Stimulated activated CD4-positive, alpha-beta T cell treated with anti-CD3 and anti-CD28 coated beads, Interleukin-4, amount 100 ng/mL, for 4 hours (primary cell): ENCODE measurements at regions not wholly inside any gene's neighbourhood (a gene's known extent, or its start where the extent isn't known, plus 50 kb on each side); places are given as distances from the start of the nearest gene placed in this dataset.
"Not testable (repeated sequence)": the region's sequence is repeated elsewhere in the genome, so short reads cannot be mapped to it uniquely, and the experiment has no call there.

ENCODE experiments used
- DNase-seq, 2 experiments: peaks; one replicate each; pipeline ENCODE4 v3.0.0-alpha.2; 2020

- DNase-seq = no peak
These were observed 618.5 kb downstream of the C6orf118 start for GRCh38 chr6:164690702-164691500.

- DNase-seq = no peak
These were observed 619.2 kb downstream of the C6orf118 start for GRCh38 chr6:164690241-164690640.

- no peak for DNase-seq
These were observed 644.1 kb downstream of the C6orf118 start for GRCh38 chr6:164665328-164665727.

GRCh38 chr6:164663634-164664033 lies 645.8 kb downstream of the C6orf118 start:
- no peak for DNase-seq

GRCh38 chr6:164661716-164662115 lies 647.7 kb downstream of the C6orf118 start:
- no peak for DNase-seq

GRCh38 chr6:164660781-164661180 lies 648.6 kb downstream of the C6orf118 start:
- no peak for DNase-seq

- DNase-seq = no peak
These were observed 668.4 kb downstream of the C6orf118 start for GRCh38 chr6:164640956-164641355.

GRCh38 chr6:164628302-164628931 lies 681.0 kb downstream of the C6orf118 start:
- no peak for DNase-seq

GRCh38 chr6:164616917-164617524 lies 692.4 kb downstream of the C6orf118 start:
- no peak for DNase-seq

GRCh38 chr6:164612751-164613150 lies 696.7 kb downstream of the C6orf118 start:
- no peak for DNase-seq

GRCh38 chr6:164610859-164611258 lies 698.5 kb downstream of the C6orf118 start:
- not testable (repeated sequence) for DNase-seq

GRCh38 chr6:164602415-164602814 lies 707.0 kb downstream of the C6orf118 start:
- DNase-seq = not testable (repeated sequence)

- no peak for DNase-seq
These were observed 727.8 kb downstream of the C6orf118 start for GRCh38 chr6:164581563-164581962.

- DNase-seq = no peak
These were observed 730.4 kb downstream of the C6orf118 start for GRCh38 chr6:164579035-164579434.

- no peak for DNase-seq
These were observed 730.8 kb downstream of the C6orf118 start for GRCh38 chr6:164578616-164579015.

GRCh38 chr6:164570801-164571200 lies 738.6 kb downstream of the C6orf118 start:
- DNase-seq = no peak

- no peak for DNase-seq
These were observed 739.9 kb downstream of the C6orf118 start for GRCh38 chr6:164569509-164569908.

- DNase-seq = no peak
These were observed 745.5 kb downstream of the C6orf118 start for GRCh38 chr6:164563924-164564323.

GRCh38 chr6:164561656-164562055 lies 747.7 kb downstream of the C6orf118 start:
- DNase-seq = no peak

- DNase-seq = no peak
These were observed 754.5 kb downstream of the C6orf118 start for GRCh38 chr6:164554700-164555476.

GRCh38 chr6:164554226-164554625 lies 755.2 kb downstream of the C6orf118 start:
- no peak for DNase-seq

GRCh38 chr6:164551706-164552105 lies 757.7 kb downstream of the C6orf118 start:
- no peak for DNase-seq

- DNase-seq = no peak
These were observed 762.3 kb downstream of the C6orf118 start for GRCh38 chr6:164547076-164547475.
